Inferior parietal cortex (tissue), 1 donor: ENCODE measurements at regions not wholly inside any gene's neighbourhood (a gene's known extent, or its start where the extent isn't known, plus 50 kb on each side); places are given as distances from the start of the nearest gene placed in this dataset.

Experiments
- DNase-seq: peaks from one replicate; pipeline ENCODE4 v3.0.0-alpha.2; 2016; ENCODE audit errors: extremely low spot score

- DNase-seq = no peak
These were observed 138.0 kb upstream of the GPC1 start for GRCh38 chr2:240297256-240298116.

- DNase-seq = no peak
These were observed 137.2 kb upstream of the GPC1 start for GRCh38 chr2:240298117-240298790.

- no peak for DNase-seq
These were observed 136.4 kb upstream of the GPC1 start for GRCh38 chr2:240298803-240299709.

- DNase-seq = no peak
These were observed 135.8 kb upstream of the GPC1 start for GRCh38 chr2:240299710-240300068.

GRCh38 chr2:240300261-240300821 is 135.1 kb upstream of the GPC1 start:
- DNase-seq = no peak

- DNase-seq = no peak
These were observed 134.6 kb upstream of the GPC1 start for GRCh38 chr2:240300840-240301239.

- no peak for DNase-seq
These were observed 134.1 kb upstream of the GPC1 start for GRCh38 chr2:240301256-240301795.

- no peak for DNase-seq
These were observed 133.4 kb upstream of the GPC1 start for GRCh38 chr2:240302041-240302440.

- DNase-seq = no peak
These were observed 132.4 kb upstream of the GPC1 start for GRCh38 chr2:240302933-240303595.

GRCh38 chr2:240303896-240304745 is 131.3 kb upstream of the GPC1 start:
- DNase-seq = no peak

GRCh38 chr2:240304746-240305161 is 130.7 kb upstream of the GPC1 start:
- DNase-seq = no peak

GRCh38 chr2:240305369-240305962 is 130.0 kb upstream of the GPC1 start:
- DNase-seq = no peak

GRCh38 chr2:240306185-240306584 is 129.3 kb upstream of the GPC1 start:
- DNase-seq = no peak

- DNase-seq = no peak
These were observed 127.3 kb upstream of the GPC1 start for GRCh38 chr2:240308111-240308651.

- DNase-seq = no peak
These were observed 126.2 kb upstream of the GPC1 start for GRCh38 chr2:240309214-240309613.

- DNase-seq = no peak
These were observed 125.3 kb upstream of the GPC1 start for GRCh38 chr2:240310201-240310600.

GRCh38 chr2:240310645-240311044 is 124.8 kb upstream of the GPC1 start:
- no peak for DNase-seq

- no peak for DNase-seq
These were observed 123.6 kb upstream of the GPC1 start for GRCh38 chr2:240311821-240312220.

GRCh38 chr2:240319221-240319854 is 116.1 kb upstream of the GPC1 start:
- no peak for DNase-seq
